ENCODE measurements at regions not wholly inside any gene's neighbourhood (a gene's known extent, or its start where the extent isn't known, plus 50 kb on each side); places are given as distances from the start of the nearest gene placed in this dataset.

DNA sequence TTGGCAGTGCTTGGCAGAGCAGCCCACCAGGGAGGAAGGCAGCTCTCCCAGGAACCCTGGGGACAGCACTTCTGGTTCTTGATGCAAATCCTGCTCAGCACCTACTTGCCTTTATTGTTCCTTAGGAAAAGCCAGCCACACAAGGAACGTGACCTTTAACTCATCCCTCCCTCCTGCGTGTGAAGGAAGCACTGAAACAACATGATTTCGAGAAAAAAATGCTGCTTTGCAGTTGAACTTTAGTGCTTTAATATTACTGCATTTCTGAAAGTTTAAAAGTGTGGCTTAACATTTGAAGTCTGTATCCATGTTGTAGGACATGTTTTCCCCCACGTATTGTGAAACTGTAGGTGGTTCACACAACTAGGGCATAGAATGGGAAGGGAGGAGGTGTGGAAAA, 50.4 kb upstream of the CTNNB1 start:
- Histone ChIP-seq H3K9me3 (ENCODE audit: control insufficient read depth, low read depth, low read length) (no peaks in the 10 kb centered on the region), H3K4me3 (ENCODE audit: control insufficient read depth in 2 of 3, extremely low read depth in 1 of 3, insufficient read depth in 2 of 3, low read depth in 1 of 3, low read length in 3 of 3) (no peak overlapping the region), H4K20me1 (ENCODE audit: control insufficient read depth, extremely low read depth, insufficient read depth, low read length) (no peaks in the 10 kb centered on the region), H3K4me1 (ENCODE audit: control insufficient read depth, extremely low read depth, insufficient read depth, low read length) (no peaks in the 10 kb centered on the region), H3K79me2 (ENCODE audit: control insufficient read depth, insufficient read depth, low read length) (no peaks in the 10 kb centered on the region), H3K36me3 (ENCODE audit: control insufficient read depth in 2 of 2, extremely low read depth in 1 of 2, insufficient read depth in 2 of 2, low read length in 2 of 2) (no peaks in the 10 kb centered on the region), H2AFZ (ENCODE audit: control insufficient read depth, low read length) (no peak overlapping the region), H3K9me1 (ENCODE audit: control insufficient read depth, extremely low read depth, insufficient read depth, low read length) (no peaks in the 10 kb centered on the region), H3K9ac (ENCODE audit: control insufficient read depth, extremely low read depth, insufficient read depth, low read length) (no peak overlapping the region), H3K27ac (ENCODE audit: control insufficient read depth, insufficient read depth, low read length) (no peak overlapping the region), H3K4me2 (ENCODE audit: control insufficient read depth, extremely low read depth, insufficient read depth, low read depth, low read length) (no peak overlapping the region), H3K27me3 (ENCODE audit: control insufficient read depth, extremely low read depth, insufficient read depth, low read length) (no peaks in the 10 kb centered on the region)
- dilution Hi-C loops (cut with MboI; ENCODE audit: extremely low pct_ligation_motif_present, low sequenced_read_pairs): no loop called here
- no peak for FAIRE-seq
- DNase-seq (ENCODE audit: low read depth, low spot score): no peak
- TF ChIP-seq, protein P1, sequence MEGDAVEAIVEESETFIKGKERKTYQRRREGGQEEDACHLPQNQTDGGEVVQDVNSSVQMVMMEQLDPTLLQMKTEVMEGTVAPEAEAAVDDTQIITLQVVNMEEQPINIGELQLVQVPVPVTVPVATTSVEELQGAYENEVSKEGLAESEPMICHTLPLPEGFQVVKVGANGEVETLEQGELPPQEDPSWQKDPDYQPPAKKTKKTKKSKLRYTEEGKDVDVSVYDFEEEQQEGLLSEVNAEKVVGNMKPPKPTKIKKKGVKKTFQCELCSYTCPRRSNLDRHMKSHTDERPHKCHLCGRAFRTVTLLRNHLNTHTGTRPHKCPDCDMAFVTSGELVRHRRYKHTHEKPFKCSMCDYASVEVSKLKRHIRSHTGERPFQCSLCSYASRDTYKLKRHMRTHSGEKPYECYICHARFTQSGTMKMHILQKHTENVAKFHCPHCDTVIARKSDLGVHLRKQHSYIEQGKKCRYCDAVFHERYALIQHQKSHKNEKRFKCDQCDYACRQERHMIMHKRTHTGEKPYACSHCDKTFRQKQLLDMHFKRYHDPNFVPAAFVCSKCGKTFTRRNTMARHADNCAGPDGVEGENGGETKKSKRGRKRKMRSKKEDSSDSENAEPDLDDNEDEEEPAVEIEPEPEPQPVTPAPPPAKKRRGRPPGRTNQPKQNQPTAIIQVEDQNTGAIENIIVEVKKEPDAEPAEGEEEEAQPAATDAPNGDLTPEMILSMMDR (optimal IDR thresholded peaks at IDR 0.05 in 1 of 3, IDR thresholded peaks at IDR 0.05 in 1 of 3, conservative IDR thresholded peaks at IDR 0.05 in 1 of 3; ENCODE audit: extremely low read depth in 1 of 3, insufficient read depth in 2 of 3, low read length in 3 of 3): no peak
- TF ChIP-seq EZH2 (IDR thresholded peaks at IDR 0.05; ENCODE audit: low read length): no peak

Small RNAs in the stretch of these regions (small RNA-seq; reads per million reads assigned to genes)
- gene AC099560.2 (ENCODE audit: insufficient read length in 3 of 3, low read depth in 3 of 3, low replicate concordance in 1 of 3) (0 reads per million in 3 experiments), gene HMGN2P24 (ENCODE audit: insufficient read length in 3 of 3, low read depth in 3 of 3, low replicate concordance in 1 of 3) (0 reads per million in 3 experiments)

All from keratinocyte (primary cell).